ENCODE measurements at regions not wholly inside any gene's neighbourhood (a gene's known extent, or its start where the extent isn't known, plus 50 kb on each side); places are given as distances from the start of the nearest gene placed in this dataset.

DNA sequence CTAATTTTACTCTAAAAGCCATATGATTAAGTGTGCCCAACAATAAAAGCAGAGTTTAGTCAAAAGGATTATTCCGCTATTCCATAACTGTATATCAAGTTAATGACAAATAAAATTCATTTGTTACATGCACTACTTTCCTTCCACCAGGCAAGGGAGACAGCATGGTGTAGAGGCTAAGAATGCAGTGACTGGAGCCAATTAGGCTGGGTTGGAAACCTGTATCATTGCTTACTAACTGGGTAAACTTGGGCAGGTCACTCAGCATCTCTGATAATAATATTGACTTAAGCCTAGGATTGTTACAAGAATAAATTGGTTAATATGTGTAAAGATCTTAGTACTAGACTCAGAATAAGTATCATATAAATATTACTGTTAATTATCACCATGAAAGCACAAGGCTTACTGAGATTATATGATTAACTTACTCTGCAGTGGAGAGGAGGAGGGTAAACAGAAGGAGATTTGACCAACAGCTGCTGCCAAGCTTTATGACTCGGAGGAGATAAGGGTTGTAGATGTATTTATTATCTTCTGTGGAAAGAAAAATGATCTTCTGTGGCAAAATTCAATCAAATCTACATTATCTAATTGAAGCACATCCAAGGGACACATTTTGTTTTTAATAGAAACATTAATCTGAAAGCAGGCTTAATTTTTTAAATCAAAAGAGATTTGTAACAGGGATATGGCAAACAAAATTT, 1459.9 kb downstream of the GRIK2 start:
- TF ChIP-seq, protein P1, sequence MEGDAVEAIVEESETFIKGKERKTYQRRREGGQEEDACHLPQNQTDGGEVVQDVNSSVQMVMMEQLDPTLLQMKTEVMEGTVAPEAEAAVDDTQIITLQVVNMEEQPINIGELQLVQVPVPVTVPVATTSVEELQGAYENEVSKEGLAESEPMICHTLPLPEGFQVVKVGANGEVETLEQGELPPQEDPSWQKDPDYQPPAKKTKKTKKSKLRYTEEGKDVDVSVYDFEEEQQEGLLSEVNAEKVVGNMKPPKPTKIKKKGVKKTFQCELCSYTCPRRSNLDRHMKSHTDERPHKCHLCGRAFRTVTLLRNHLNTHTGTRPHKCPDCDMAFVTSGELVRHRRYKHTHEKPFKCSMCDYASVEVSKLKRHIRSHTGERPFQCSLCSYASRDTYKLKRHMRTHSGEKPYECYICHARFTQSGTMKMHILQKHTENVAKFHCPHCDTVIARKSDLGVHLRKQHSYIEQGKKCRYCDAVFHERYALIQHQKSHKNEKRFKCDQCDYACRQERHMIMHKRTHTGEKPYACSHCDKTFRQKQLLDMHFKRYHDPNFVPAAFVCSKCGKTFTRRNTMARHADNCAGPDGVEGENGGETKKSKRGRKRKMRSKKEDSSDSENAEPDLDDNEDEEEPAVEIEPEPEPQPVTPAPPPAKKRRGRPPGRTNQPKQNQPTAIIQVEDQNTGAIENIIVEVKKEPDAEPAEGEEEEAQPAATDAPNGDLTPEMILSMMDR (IDR thresholded peaks at IDR 0.05; ENCODE audit: insufficient read depth, missing control alignments): no peak
- no peak for DNase-seq (ENCODE audit: insufficient read length, low spot score)

DNA sequence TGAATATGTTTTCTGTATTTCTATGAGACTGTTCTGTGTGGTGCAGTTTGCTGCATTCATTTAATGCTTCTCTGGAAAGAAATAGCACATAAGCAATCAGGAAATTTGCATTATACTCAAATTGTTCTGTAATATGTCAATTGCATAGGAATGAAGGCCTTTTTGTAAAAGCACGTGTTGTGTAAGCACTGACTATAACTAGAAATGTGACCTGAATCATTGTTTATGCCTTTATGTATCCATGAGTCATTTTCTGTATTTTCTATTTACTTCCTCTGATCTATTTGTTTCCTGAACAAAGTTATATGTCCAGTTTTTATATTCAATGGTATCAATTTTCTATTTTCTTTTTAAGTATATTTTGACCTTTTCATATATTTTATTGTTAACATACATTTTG, 1455.3 kb downstream of the GRIK2 start:
- TF ChIP-seq, protein P1 (IDR thresholded peaks at IDR 0.05; ENCODE audit: insufficient read depth, missing control alignments): no peak
- FAIRE-seq (no peak), DNase-seq (ENCODE audit: insufficient read length, low spot score) (no peak)

More for the DNA sequence above, 1459.9 kb downstream of the GRIK2 start:
- peak; percentile 92 for FAIRE-seq

DNA sequence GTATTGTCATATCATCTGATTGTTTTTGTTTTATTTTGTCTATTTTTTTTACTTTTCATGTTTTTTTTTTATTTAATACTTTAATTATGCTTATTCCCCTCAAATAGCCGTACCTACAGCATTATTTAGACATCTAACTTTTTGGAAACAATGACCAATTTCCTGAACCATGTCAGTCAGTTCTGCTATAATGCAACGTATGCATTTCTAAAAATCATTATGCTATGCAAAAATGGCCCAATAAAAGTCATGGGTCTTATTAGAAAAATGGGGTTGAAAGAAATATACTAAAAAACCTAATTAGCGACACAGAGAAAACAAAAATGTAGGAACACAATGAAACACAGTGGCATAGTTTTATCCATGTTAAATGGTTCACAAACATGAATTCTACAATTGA, 1454.7 kb downstream of the GRIK2 start:
- DNase-seq (ENCODE audit: insufficient read length, low spot score) (no peak), FAIRE-seq (no peak)
- TF ChIP-seq, protein P1 (IDR thresholded peaks at IDR 0.05; ENCODE audit: insufficient read depth, missing control alignments): no peak

DNA sequence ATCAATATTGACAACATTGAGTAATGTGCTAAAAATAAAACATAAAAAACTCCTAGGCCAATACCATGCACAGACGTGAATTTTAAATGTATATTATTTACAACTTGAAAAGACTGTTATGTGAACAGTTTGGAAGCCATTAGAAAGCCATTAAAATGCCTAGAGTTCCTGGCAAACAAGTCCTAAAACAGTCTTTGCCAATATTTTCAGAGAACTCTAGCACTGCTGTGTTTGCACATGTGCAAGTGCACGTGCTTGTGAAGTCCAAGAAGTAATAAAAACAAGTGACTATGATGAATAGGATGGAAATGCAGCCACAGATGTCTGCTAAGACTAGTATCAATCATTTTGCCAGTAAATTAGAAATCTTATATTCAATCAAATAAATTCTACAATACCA, 1447.6 kb downstream of the GRIK2 start:
- DNase-seq (ENCODE audit: insufficient read length, low spot score) (no peak), FAIRE-seq (no peak)
- TF ChIP-seq, protein P1 (IDR thresholded peaks at IDR 0.05; ENCODE audit: insufficient read depth, missing control alignments): no peak

DNA sequence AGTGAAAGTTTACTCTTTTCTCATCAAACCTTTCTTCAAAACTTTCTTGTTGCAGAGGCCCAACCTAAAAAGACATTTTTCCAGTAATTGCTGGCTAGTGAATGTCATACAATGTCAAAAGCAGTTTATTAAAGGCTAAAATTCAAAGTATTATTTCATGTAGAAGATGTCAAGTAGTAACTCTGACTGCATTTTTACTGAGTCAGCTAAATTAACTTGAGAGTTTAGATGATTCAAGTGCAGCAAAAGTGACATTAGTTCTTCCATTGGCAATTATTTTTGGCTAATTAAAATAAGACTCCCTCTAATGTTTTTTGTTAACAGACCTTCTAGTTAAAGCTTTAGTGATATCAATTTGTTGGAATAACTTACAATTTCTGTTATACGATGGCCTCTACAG, 1438.5 kb downstream of the GRIK2 start:
- TF ChIP-seq, protein P1 (IDR thresholded peaks at IDR 0.05; ENCODE audit: insufficient read depth, missing control alignments): no peak
- no peak for DNase-seq (ENCODE audit: insufficient read length, low spot score)
- FAIRE-seq: no peak

DNA sequence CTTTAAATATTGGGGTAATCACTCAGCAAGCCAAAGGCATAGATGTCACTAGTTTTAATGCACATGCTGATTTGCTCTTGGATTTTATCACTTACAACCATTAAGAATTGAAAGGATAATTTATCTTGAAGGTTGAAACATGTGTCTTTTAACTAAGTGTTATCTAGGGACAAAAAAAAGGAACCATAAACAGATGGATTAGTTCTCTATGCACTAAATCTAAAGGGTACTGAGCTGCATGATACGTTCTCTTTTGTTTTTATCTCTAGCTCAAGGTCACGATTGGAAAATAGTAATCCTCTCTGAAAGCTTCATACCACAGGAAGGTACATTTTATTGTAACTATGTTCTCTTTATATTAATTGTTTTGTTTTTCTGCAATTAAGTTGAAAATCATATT, 1426.6 kb downstream of the GRIK2 start:
- FAIRE-seq (no peak), DNase-seq (ENCODE audit: insufficient read length, low spot score) (no peak)
- TF ChIP-seq, protein P1 (IDR thresholded peaks at IDR 0.05; ENCODE audit: insufficient read depth, missing control alignments): no peak

DNA sequence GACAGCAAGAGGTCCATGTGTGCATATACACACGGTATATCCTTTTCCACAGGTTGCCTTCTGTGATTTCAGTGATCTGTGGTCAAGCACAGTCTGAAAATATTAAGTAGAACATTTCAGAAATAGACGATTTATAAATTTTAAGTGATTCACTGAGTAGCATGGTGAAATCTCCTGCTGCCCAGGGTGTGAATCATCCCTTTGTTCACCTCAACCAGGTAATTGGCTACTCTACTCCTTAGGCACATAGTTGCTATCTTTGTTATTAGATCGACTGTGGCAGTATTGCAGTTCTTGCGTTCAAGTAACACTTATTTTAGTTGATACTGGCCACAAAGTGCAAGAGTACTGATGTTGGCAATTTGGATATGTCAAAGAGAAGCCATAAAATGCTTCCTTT, 1421.7 kb downstream of the GRIK2 start:
- TF ChIP-seq, protein P1 (IDR thresholded peaks at IDR 0.05; ENCODE audit: insufficient read depth, missing control alignments): no peak
- FAIRE-seq (no peak), DNase-seq (ENCODE audit: insufficient read length, low spot score) (no peak)
